ENCODE measurements at regions not wholly inside any gene's neighbourhood (a gene's known extent, or its start where the extent isn't known, plus 50 kb on each side); places are given as distances from the start of the nearest gene placed in this dataset.

- Histone ChIP-seq H3K9me2 (replicated peaks; ENCODE audit: low read length) (no peaks in the 10 kb centered on the region), H2AFZ (ENCODE audit: low read length) (no peak overlapping the region), H3F3A (ENCODE audit: low read length, unreplicated experiment) (no peaks in the 10 kb centered on the region), H3K9me3 (ENCODE audit: low read length) (no peaks in the 10 kb centered on the region), H3K9ac (ENCODE audit: low read length) (no peak overlapping the region), H3K27ac (ENCODE audit: low read length) (no peak overlapping the region), H3K79me2 (ENCODE audit: low read length) (no peaks in the 10 kb centered on the region), H3K4me3 (ENCODE audit: low read length) (no peak overlapping the region), H3K36me3 (ENCODE audit: low read depth, low read length) (no peaks in the 10 kb centered on the region), H3K4me2 (ENCODE audit: low read length) (no peak overlapping the region), H4K20me1 (ENCODE audit: low read length) (no peaks in the 10 kb centered on the region), H3K27me3 (ENCODE audit: low read length) (peaks cover 74% of the 10 kb centered on the region), H3K4me1 (ENCODE audit: insufficient read depth, low read length) (0 out of 2 replicates have a peak, but pooled peaks cover 7% of the 10 kb centered on the region)
- TF ChIP-seq EZH2phosphoT487 (IDR thresholded peaks at IDR 0.05; ENCODE audit: borderline replicate concordance, low read length) (no peak), EZH2 (IDR thresholded peaks at IDR 0.05; ENCODE audit: low read length, unreplicated experiment) (no peak), CTCF (conservative IDR thresholded peaks at IDR 0.05; ENCODE audit: low read depth, low read length) (no peak)
- ChIA-PET CTCF (no interaction called here), POLR2A (ENCODE audit: unreplicated experiment) (no interaction called here)
- intact Hi-C loops (cut with micrococcal nuclease): no loop called here
- DNase-seq (no peak), ATAC-seq (no peak)
- BruUV-seq (replicated peaks): no TSS peak
Observed at GRCh38 chr22:49551446-49551845, 276.2 kb downstream of the BRD1 start.

GRCh38 chr22:49550766-49551362 is 276.8 kb downstream of the BRD1 start:
- no peak overlapping the region for H3K4me3 ChIP-seq (ENCODE audit: low read length)
- no peak overlapping the region for H2AFZ ChIP-seq (ENCODE audit: low read length)
- no peak for DNase-seq
- no peaks in the 10 kb centered on the region for H3F3A ChIP-seq (ENCODE audit: low read length, unreplicated experiment)
- ChIA-PET CTCF (no interaction called here), POLR2A (ENCODE audit: unreplicated experiment) (no interaction called here)
- no peaks in the 10 kb centered on the region for H4K20me1 ChIP-seq (ENCODE audit: low read length)
- no TSS peak for BruUV-seq (replicated peaks)
- TF ChIP-seq EZH2phosphoT487 (IDR thresholded peaks at IDR 0.05; ENCODE audit: borderline replicate concordance, low read length): no peak
- peak; percentile 30; the same call in 1 of the 2 replicates for TF ChIP-seq CTCF (conservative IDR thresholded peaks at IDR 0.05; ENCODE audit: low read depth, low read length)
- H3K9ac ChIP-seq (ENCODE audit: low read length): no peak overlapping the region
- intact Hi-C loops (cut with micrococcal nuclease): no loop called here
- no peaks in the 10 kb centered on the region for H3K9me3 ChIP-seq (ENCODE audit: low read length)
- H3K4me2 ChIP-seq (ENCODE audit: low read length): no peak overlapping the region
- H3K9me2 ChIP-seq (replicated peaks; ENCODE audit: low read length): no peaks in the 10 kb centered on the region
- no peak overlapping the region for H3K27ac ChIP-seq (ENCODE audit: low read length)
- peaks cover 72% of the 10 kb centered on the region for H3K27me3 ChIP-seq (ENCODE audit: low read length)
- H3K79me2 ChIP-seq (ENCODE audit: low read length): no peaks in the 10 kb centered on the region
- H3K4me1 ChIP-seq (ENCODE audit: insufficient read depth, low read length): 0 out of 2 replicates have a peak, but pooled peaks cover 7% of the 10 kb centered on the region
- ATAC-seq: no peak
- H3K36me3 ChIP-seq (ENCODE audit: low read depth, low read length): no peaks in the 10 kb centered on the region

- no peak overlapping the region for H3K4me2 ChIP-seq (ENCODE audit: low read length)
Observed at GRCh38 chr22:49550141-49550430, 277.6 kb downstream of the BRD1 start.

More at GRCh38 chr22:49550141-49550430, 277.6 kb downstream of the BRD1 start:
- H3K9me2 ChIP-seq (replicated peaks; ENCODE audit: low read length): no peaks in the 10 kb centered on the region
- no peak overlapping the region for H2AFZ ChIP-seq (ENCODE audit: low read length)
- H3K9ac ChIP-seq (ENCODE audit: low read length): no peak overlapping the region
- peaks cover 69% of the 10 kb centered on the region for H3K27me3 ChIP-seq (ENCODE audit: low read length)
- ATAC-seq: no peak
- ChIA-PET POLR2A (ENCODE audit: unreplicated experiment) (no interaction called here), CTCF (no interaction called here)
- TF ChIP-seq EZH2 (IDR thresholded peaks at IDR 0.05; ENCODE audit: low read length, unreplicated experiment): no peak
- no peak overlapping the region for H3K4me3 ChIP-seq (ENCODE audit: low read length)
- BruUV-seq (replicated peaks): no TSS peak
- H4K20me1 ChIP-seq (ENCODE audit: low read length): no peaks in the 10 kb centered on the region
- H3K79me2 ChIP-seq (ENCODE audit: low read length): no peaks in the 10 kb centered on the region
- H3K36me3 ChIP-seq (ENCODE audit: low read depth, low read length): no peaks in the 10 kb centered on the region
- H3K27ac ChIP-seq (ENCODE audit: low read length): no peak overlapping the region
- H3K9me3 ChIP-seq (ENCODE audit: low read length): no peaks in the 10 kb centered on the region
- no peak for DNase-seq
- intact Hi-C loops (cut with micrococcal nuclease): no loop called here
- H3F3A ChIP-seq (ENCODE audit: low read length, unreplicated experiment): no peaks in the 10 kb centered on the region
- H3K4me1 ChIP-seq (ENCODE audit: insufficient read depth, low read length): 0 out of 2 replicates have a peak, but pooled peaks cover 7% of the 10 kb centered on the region

Data from PC-3 (cell line).